H1 (cell line): ENCODE measurements at regions not wholly inside any gene's neighbourhood (a gene's known extent, or its start where the extent isn't known, plus 50 kb on each side); places are given as distances from the start of the nearest gene placed in this dataset.

Source experiments
- CEBPB ChIP-seq: IDR thresholded peaks from 2 replicates; pipeline ENCODE4 v1.6.1; 2012; ENCODE audit warnings: low read depth, low read length
- CHD2 ChIP-seq: IDR thresholded peaks from 2 replicates; pipeline ENCODE4 v1.6.1; 2012; ENCODE audit warnings: low read length, improper control_type of control experiment
- CREB1 ChIP-seq: IDR thresholded peaks from 2 replicates; pipeline ENCODE4 v1.6.1; 2012; ENCODE audit warnings: inconsistent platforms
- GTF2F1 ChIP-seq: IDR thresholded peaks from 2 replicates; pipeline ENCODE4 v1.6.1; 2012; ENCODE audit warnings: low read depth, low read length, improper control_type of control experiment, borderline replicate concordance
- JUN ChIP-seq: IDR thresholded peaks from 2 replicates; pipeline ENCODE4 v1.6.1; 2011; ENCODE audit warnings: low read depth, mild to moderate bottlenecking, improper control_type of control experiment, low read length
- JUND ChIP-seq: IDR thresholded peaks from 2 replicates; pipeline ENCODE4 v1.6.1; 2011; ENCODE audit warnings: mild to moderate bottlenecking, improper control_type of control experiment, low read length
- MAX ChIP-seq: IDR thresholded peaks from 2 replicates; pipeline ENCODE4 v1.6.1; 2012; ENCODE audit warnings: inconsistent platforms
- NANOG ChIP-seq: IDR thresholded peaks from 2 replicates; pipeline ENCODE4 v1.6.1; 2011; ENCODE audit warnings: low read length, low read depth, mild to moderate bottlenecking, inconsistent platforms; ENCODE audit not compliant: insufficient read depth, poor library complexity, severe bottlenecking
- SAP30 ChIP-seq: fragments of 300-600 bp; sonication (generic); IDR thresholded peaks from 2 replicates; pipeline ENCODE4 v1.7.1; 2012; ENCODE audit warnings: low read length, moderate library complexity, mild to moderate bottlenecking, inconsistent platforms; ENCODE audit not compliant: insufficient read depth, insufficient replicate concordance
- SIRT6 ChIP-seq: IDR thresholded peaks from one replicate; pipeline ENCODE4 v1.7.1; 2012; ENCODE audit warnings: low read length, inconsistent platforms
- TAF1 ChIP-seq: IDR thresholded peaks from 2 replicates; pipeline ENCODE4 v1.6.1; 2011; ENCODE audit warnings: mild to moderate bottlenecking, low read depth, low read length
- TAF7 ChIP-seq: optimal IDR thresholded peaks from 2 replicates; pipeline ENCODE3; 2011; ENCODE audit warnings: low read depth, mild to moderate bottlenecking, inconsistent platforms, low read length, moderate library complexity, borderline replicate concordance
- TBP ChIP-seq: IDR thresholded peaks from 2 replicates; pipeline ENCODE4 v1.6.1; 2011; ENCODE audit warnings: low read depth, low read length, improper control_type of control experiment
- TEAD4 ChIP-seq: IDR thresholded peaks from 2 replicates; pipeline ENCODE4 v1.6.1; 2012; ENCODE audit warnings: low read depth, low read length, inconsistent platforms, mixed read lengths

GRCh38 chr13:79851318-79851717, 370.4 kb downstream of the NDFIP2 start (continued):
- no peak for TF ChIP-seq GTF2F1
- TF ChIP-seq SAP30 = no peak
- TF ChIP-seq TBP = no peak
- no peak for TF ChIP-seq SIRT6
- TF ChIP-seq JUN = no peak
- no peak for TF ChIP-seq TEAD4
- no peak for TF ChIP-seq NANOG
- TF ChIP-seq CEBPB = no peak
- no peak for TF ChIP-seq CREB1
- TF ChIP-seq TAF7 = no peak
- TF ChIP-seq JUND = no peak
- TF ChIP-seq MAX = no peak
- TF ChIP-seq TAF1 = no peak
- no peak for TF ChIP-seq CHD2
